Cardiac muscle cell (in vitro differentiated cells and primary cell): ENCODE measurements at regions not wholly inside any gene's neighbourhood (a gene's known extent, or its start where the extent isn't known, plus 50 kb on each side); places are given as distances from the start of the nearest gene placed in this dataset.

Experiments
- DNase-seq, 2 donors: peaks; one replicate each; pipeline versions ENCODE4 v3.0.0 to v3.0.0-alpha.2; 2010 to 2017; ENCODE audit warnings: low read depth in 1 of 2, low spot score in 1 of 2
- H3K27ac ChIP-seq: fragments of 200-600 bp; sonication (generic); 2 replicates; pipeline ENCODE4 v1.5.1; 2016
- H3K27me3 ChIP-seq: fragments of 200-600 bp; sonication (generic); 2 replicates; pipeline ENCODE4 v1.6.0; 2016; ENCODE audit warnings: control low read depth
- H3K36me3 ChIP-seq: fragments of 200-600 bp; sonication (generic); 2 replicates; pipeline ENCODE4 v1.5.1; 2016; ENCODE audit warnings: control low read depth
- H3K4me1 ChIP-seq: fragments of 200-600 bp; sonication (generic); 2 replicates; pipeline ENCODE4 v1.8.1; 2017; ENCODE audit warnings: low read depth, mild to moderate bottlenecking, mixed run types
- H3K4me3 ChIP-seq: fragments of 200-600 bp; sonication (generic); 2 replicates; pipeline ENCODE4 v1.5.1; 2016; ENCODE audit warnings: mild to moderate bottlenecking
- H3K9me3 ChIP-seq: fragments of 200-600 bp; sonication (generic); 2 replicates; pipeline ENCODE4 v1.5.1; 2017; ENCODE audit warnings: low read depth, mild to moderate bottlenecking, control low read depth
- TF ChIP-seq, protein P1 (sequence below): IDR thresholded peaks from 2 replicates; pipeline ENCODE4 v1.5.1; 2012; ENCODE audit warnings: low read depth, mild to moderate bottlenecking, low read length

DNA sequence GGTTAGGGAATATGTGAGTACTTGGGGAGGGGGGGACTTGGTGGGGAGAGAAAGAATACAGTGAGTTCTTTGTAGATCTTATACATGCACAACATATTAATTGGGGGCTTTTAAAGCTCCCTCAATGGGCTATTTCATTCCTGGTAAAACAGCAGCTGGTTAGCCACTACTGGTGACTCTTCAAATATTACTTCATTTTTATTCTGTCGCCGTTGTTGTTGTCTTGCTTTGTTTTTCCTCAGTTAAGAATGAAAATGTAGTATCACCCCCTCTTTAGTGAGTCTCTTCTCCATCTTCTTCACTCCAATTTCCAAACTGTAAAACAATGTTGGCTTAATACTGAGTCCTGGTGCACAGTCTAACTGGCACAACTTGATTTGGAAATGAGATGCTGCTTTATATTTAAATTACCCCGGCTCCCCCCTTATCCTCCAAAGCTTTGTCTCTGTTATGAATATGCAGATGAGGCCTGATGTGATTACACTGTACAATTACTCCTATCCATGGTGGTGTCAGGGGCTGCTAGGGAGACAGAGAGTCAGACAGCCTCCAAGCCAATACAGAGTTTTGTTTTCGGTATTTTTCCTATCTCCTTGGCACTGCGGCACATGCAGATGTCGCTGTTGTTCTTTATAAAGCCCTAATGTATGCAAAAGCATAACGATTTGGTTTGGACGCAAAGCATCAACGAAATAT is 256.9 kb upstream of the PMFBP1 start:
- H3K4me1 ChIP-seq = no peaks in the 10 kb centered on the region
- no peaks in the 10 kb centered on the region for H3K36me3 ChIP-seq
- no peaks in the 10 kb centered on the region for H3K27me3 ChIP-seq
- no peak overlapping the region for H3K4me3 ChIP-seq
- TF ChIP-seq, protein P1, sequence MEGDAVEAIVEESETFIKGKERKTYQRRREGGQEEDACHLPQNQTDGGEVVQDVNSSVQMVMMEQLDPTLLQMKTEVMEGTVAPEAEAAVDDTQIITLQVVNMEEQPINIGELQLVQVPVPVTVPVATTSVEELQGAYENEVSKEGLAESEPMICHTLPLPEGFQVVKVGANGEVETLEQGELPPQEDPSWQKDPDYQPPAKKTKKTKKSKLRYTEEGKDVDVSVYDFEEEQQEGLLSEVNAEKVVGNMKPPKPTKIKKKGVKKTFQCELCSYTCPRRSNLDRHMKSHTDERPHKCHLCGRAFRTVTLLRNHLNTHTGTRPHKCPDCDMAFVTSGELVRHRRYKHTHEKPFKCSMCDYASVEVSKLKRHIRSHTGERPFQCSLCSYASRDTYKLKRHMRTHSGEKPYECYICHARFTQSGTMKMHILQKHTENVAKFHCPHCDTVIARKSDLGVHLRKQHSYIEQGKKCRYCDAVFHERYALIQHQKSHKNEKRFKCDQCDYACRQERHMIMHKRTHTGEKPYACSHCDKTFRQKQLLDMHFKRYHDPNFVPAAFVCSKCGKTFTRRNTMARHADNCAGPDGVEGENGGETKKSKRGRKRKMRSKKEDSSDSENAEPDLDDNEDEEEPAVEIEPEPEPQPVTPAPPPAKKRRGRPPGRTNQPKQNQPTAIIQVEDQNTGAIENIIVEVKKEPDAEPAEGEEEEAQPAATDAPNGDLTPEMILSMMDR = no peak
- DNase-seq = no peak
- no peaks in the 10 kb centered on the region for H3K9me3 ChIP-seq
- H3K27ac ChIP-seq = no peak overlapping the region

DNA sequence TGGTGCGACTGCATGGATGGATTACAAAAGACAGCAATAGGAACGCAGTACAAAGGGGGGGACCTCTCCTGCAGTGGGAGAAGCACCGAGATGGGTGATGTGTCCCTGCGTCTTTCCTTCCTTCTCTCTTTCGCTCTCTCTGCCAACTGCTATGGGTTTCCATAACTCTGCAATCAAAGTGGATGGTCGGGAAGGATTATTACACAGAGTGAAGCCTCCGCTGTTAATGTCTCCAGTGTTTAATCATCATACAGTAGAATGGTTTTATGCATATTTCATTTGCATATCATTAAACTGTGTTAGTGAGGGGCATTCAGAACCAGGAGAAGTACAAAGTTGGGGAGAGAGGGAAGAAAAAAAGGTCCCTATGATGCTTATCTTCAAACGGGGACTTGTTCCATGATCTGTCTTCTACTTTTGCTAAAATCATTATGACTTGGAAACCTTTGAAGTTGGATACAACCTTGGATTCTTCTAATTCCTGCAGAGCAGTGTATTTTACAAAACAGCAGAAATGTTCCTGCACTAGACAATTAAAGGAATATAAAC is 255.9 kb upstream of the PMFBP1 start:
- Histone ChIP-seq H3K4me1 (no peaks in the 10 kb centered on the region), H3K36me3 (no peaks in the 10 kb centered on the region), H3K27ac (no peak overlapping the region), H3K4me3 (no peak overlapping the region), H3K27me3 (no peaks in the 10 kb centered on the region), H3K9me3 (no peaks in the 10 kb centered on the region)
- DNase-seq = no peak
- TF ChIP-seq, protein P1 = no peak

DNA sequence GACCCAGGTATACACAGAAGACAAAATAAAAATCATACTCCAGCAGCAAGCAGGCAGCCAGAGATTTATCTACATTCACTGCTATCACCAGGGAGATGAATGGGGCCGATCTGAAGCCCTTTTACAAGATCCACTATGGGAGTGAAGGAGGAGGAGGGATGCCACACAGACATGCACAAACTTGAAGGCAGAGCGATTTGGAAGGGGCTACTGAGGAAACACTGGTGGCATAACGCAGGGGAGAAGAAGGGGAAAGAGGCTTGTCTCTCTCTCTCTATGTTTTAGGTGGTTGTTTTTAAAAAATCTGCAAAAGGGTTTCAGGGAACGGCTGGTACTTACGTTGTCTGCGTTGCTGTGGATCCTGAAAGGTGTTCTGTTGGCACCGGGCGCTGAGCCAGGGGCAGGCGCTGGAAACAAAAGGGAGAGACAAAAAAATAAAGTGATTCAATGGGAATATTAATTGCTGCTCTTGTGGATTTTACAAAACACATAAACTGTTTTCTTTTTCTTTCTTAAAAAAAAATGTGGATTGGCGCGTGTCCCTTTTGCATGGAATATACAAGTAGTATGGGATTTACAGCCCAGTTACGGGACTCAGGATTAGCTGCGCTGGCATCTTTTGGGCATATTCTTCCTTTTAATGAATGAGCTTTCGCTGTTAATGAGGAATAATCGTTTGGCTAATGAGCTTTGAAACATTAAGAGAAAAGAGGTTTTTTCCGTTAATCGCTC is 255.3 kb upstream of the PMFBP1 start:
- Histone ChIP-seq H3K27ac (no peak overlapping the region), H3K4me1 (no peaks in the 10 kb centered on the region), H3K27me3 (no peaks in the 10 kb centered on the region), H3K36me3 (no peaks in the 10 kb centered on the region), H3K9me3 (no peaks in the 10 kb centered on the region), H3K4me3 (no peak overlapping the region)
- no peak for DNase-seq
- TF ChIP-seq, protein P1 = no peak

DNA sequence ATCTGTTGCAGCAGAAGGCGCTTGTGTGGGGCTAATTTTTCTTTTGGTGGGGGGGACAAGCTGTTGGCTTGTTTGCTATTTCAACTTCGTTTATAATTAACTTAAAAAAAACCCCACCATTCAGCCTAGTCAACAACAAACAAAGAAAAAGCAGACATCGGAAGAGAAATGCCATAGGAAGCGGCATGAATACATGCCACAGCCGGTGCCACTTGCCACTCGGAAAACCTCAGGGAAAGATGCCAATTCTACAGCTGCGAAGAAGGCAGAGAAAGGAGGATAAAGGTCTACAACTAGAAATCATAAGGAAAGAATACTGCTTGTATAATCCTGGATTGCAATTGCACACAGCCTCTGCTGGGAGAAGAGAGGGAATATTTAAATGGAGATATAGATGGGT is 254.4 kb upstream of the PMFBP1 start:
- H3K27ac ChIP-seq = no peak overlapping the region
- H3K4me3 ChIP-seq = no peak overlapping the region
- no peak for DNase-seq
- H3K9me3 ChIP-seq = no peaks in the 10 kb centered on the region
- H3K4me1 ChIP-seq = no peaks in the 10 kb centered on the region
- no peaks in the 10 kb centered on the region for H3K27me3 ChIP-seq
- no peaks in the 10 kb centered on the region for H3K36me3 ChIP-seq
- TF ChIP-seq, protein P1 = no peak

DNA sequence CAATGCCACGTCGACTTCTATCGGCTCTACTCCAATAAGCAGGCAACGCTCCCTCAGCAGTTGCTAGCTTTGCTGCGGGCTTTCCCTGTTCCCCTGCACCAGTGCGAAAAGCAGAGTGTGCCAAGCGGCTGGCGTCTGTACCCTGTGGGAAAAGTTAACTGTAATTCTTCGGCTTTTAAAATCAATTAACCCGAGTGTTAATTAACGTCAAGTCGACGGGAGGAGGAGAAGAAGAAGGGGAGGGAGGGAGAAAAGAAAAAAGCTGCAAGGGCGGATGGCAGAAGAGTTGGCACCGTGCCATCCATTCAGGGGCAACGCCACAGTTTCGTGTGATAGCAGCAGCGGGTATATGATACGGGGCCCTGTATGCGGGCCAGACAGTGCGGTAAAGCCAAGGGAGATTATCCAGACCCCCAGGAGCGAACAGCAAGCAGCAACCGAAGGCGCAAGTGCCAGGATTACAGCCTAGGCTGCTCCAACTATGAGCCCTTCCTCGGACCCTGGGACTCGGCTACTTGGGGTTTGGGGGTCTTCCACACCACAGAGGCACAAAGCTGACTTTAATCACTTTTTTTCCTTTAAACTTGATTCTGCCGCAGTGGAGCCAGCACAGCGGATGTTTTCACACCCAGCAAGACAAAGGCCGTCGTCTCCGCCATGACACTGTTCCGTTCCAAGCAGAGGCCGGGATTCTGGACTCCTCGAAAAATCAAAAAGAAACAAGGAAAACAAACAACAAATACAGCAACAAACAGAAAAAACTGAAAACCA is 253.8 kb upstream of the PMFBP1 start:
- H3K4me3 ChIP-seq = no peak overlapping the region
- TF ChIP-seq, protein P1 = no peak
- no peaks in the 10 kb centered on the region for H3K36me3 ChIP-seq
- no peaks in the 10 kb centered on the region for H3K9me3 ChIP-seq
- H3K27me3 ChIP-seq = no peaks in the 10 kb centered on the region
- no peak overlapping the region for H3K27ac ChIP-seq
- no peak for DNase-seq
- H3K4me1 ChIP-seq = no peaks in the 10 kb centered on the region
